ENCODE measurements at regions not wholly inside any gene's neighbourhood (a gene's known extent, or its start where the extent isn't known, plus 50 kb on each side); places are given as distances from the start of the nearest gene placed in this dataset.

GRCh38 chr2:167608487-167608886, 638.9 kb downstream of the STK39 start:
- no peak for DNase-seq (ENCODE audit: low spot score in 2 of 2)
- H3K4me3 ChIP-seq (ENCODE audit: low read depth, poor library complexity, severe bottlenecking), result no peak overlapping the region
- TF ChIP-seq CTCF (IDR thresholded peaks at IDR 0.05), result no peak
- TF ChIP-seq POLR2A (IDR thresholded peaks at IDR 0.05), result no peak
- intact Hi-C loops (cut with DNase I; ENCODE audit: low total_unique reads), result no loop called here

- TF ChIP-seq POLR2A (IDR thresholded peaks at IDR 0.05) (no peak), CTCF (IDR thresholded peaks at IDR 0.05) (no peak)
- intact Hi-C loops (cut with DNase I; ENCODE audit: low total_unique reads), result no loop called here
- DNase-seq (ENCODE audit: low spot score in 2 of 2), result no peak
- H3K4me3 ChIP-seq (ENCODE audit: low read depth, poor library complexity, severe bottlenecking), result no peak overlapping the region
- 75 to 77% methylated on average over 3 of the region's 3 CpGs for WGBS, 2 donors
Measured at GRCh38 chr2:167607731-167608130, 639.7 kb downstream of the STK39 start.

GRCh38 chr2:167607211-167607610, 640.2 kb downstream of the STK39 start:
- DNase-seq (ENCODE audit: low spot score in 2 of 2), result no peak
- 83 to 85% methylated on average over 8 of the region's 8 CpGs for WGBS, 2 donors
- TF ChIP-seq POLR2A (IDR thresholded peaks at IDR 0.05) (no peak), CTCF (IDR thresholded peaks at IDR 0.05) (no peak)
- no peak overlapping the region for H3K4me3 ChIP-seq (ENCODE audit: low read depth, poor library complexity, severe bottlenecking)
- intact Hi-C loops (cut with DNase I; ENCODE audit: low total_unique reads), result no loop called here

GRCh38 chr2:167602122-167602521, 645.3 kb downstream of the STK39 start:
- intact Hi-C loops (cut with DNase I; ENCODE audit: low total_unique reads), result no loop called here
- DNase-seq (ENCODE audit: low spot score in 2 of 2), result no peak
- H3K4me3 ChIP-seq (ENCODE audit: low read depth, poor library complexity, severe bottlenecking), result no peak overlapping the region
- TF ChIP-seq CTCF (IDR thresholded peaks at IDR 0.05) (no peak), POLR2A (IDR thresholded peaks at IDR 0.05) (no peak)
- WGBS, 2 donors, result 89 to 92% methylated on average over 1 of the region's 1 CpG

GRCh38 chr2:167599219-167599618, 648.2 kb downstream of the STK39 start:
- intact Hi-C loops (cut with DNase I; ENCODE audit: low total_unique reads), result no loop called here
- DNase-seq (ENCODE audit: low spot score in 2 of 2), result no peak
- H3K4me3 ChIP-seq (ENCODE audit: low read depth, poor library complexity, severe bottlenecking), result no peak overlapping the region
- 73 to 74% methylated on average over 1 of the region's 1 CpG for WGBS, 2 donors
- TF ChIP-seq CTCF (IDR thresholded peaks at IDR 0.05), result no peak
- TF ChIP-seq POLR2A (IDR thresholded peaks at IDR 0.05), result no peak

- TF ChIP-seq CTCF (IDR thresholded peaks at IDR 0.05) (no peak), POLR2A (IDR thresholded peaks at IDR 0.05) (no peak)
- 62 to 64% methylated on average over 3 of the region's 3 CpGs for WGBS, 2 donors
- intact Hi-C loops (cut with DNase I; ENCODE audit: low total_unique reads), result no loop called here
- no peak overlapping the region for H3K4me3 ChIP-seq (ENCODE audit: low read depth, poor library complexity, severe bottlenecking)
- no peak for DNase-seq (ENCODE audit: low spot score in 2 of 2)
Measured at GRCh38 chr2:167595839-167596471, 651.4 kb downstream of the STK39 start.

Measured in lower leg skin (tissue), 4 donors.